HG03521 (cell line): ENCODE measurements at regions not wholly inside any gene's neighbourhood (a gene's known extent, or its start where the extent isn't known, plus 50 kb on each side); places are given as distances from the start of the nearest gene placed in this dataset.
"Not testable (repeated sequence)": the region's sequence is repeated elsewhere in the genome, so short reads cannot be mapped to it uniquely, and the experiment has no call there.

Experiments used
- ATAC-seq: cut with Tn5 transposase; IDR thresholded peaks from one replicate; pipeline ENCODE4 v1.9.1; 2021; ENCODE audit warnings: mild to moderate bottlenecking, moderate library complexity; ENCODE audit not compliant: unreplicated experiment

DNA sequence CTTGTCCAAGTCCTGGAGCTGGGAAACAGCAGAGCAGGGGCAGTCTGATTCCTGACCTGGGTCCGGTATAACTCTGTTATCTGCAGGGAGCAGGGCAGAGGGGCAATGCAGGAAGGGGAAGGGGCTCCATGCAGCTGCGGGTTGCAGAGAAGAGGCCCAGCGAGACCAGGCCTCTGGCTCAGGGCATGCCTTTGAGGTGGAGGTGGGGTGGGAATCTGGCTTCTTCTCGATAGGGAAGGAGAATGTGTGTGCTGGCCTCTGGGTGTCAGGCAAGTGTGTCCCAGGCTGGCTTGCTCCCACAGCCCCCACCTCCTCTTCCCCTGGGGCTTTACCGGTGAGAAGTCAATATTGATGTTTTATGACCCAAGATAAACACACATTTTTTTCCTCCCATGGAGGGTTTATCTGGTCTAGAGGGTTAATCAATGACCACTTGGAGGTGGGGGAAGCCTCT lies 187.1 kb upstream of the HAAO start:
- ATAC-seq = no peak

DNA sequence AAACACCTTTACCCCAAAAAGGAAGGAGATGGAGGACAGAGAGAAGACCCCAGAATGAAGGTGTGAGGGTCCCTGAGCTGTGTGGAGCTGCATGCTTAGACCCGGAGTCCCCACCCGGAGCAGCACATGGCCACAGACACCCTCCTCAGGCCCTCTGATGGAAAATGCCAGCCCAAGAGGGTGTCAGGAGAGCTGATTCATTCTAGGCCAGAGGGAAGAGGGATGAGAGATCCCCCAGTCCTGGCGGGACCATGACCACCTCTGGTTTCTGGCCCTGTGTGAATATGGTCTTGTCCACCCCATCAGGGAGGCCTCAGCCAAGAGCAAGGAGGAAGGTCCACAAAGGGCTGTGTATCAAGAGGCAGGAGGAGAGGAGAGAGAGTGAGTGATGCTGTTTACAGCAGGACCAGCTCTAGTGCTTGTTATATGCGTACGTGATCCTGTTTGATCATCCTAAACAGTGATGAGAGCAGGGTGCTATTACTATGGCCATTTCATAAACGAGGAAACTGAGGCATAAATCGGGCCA lies 186.6 kb upstream of the HAAO start:
- ATAC-seq = no peak

GRCh38 chr2:42978175-42978886 lies 185.9 kb upstream of the HAAO start:
- ATAC-seq = no peak

GRCh38 chr2:42977270-42978174 lies 185.1 kb upstream of the HAAO start:
- no peak for ATAC-seq

DNA sequence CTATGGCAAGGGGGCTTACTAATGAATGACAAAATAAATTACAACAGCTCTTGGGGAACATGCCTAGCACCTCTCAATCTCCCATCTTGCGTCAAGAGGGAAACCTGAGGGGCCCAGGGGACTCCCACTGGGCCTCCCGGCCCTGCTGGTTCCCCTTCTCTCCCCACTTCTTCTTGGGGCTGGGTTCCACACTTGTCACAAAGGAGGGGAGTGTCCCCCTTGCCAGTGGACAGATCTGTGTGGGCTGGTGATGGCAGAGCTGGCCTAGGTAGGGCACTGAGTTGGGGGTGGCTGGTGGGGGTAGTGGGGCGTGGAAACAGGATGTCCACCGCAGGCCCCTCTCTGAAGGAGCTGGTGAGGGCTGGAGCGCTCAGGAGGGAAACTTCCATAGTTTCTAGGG lies 184.0 kb upstream of the HAAO start:
- ATAC-seq = no peak

DNA sequence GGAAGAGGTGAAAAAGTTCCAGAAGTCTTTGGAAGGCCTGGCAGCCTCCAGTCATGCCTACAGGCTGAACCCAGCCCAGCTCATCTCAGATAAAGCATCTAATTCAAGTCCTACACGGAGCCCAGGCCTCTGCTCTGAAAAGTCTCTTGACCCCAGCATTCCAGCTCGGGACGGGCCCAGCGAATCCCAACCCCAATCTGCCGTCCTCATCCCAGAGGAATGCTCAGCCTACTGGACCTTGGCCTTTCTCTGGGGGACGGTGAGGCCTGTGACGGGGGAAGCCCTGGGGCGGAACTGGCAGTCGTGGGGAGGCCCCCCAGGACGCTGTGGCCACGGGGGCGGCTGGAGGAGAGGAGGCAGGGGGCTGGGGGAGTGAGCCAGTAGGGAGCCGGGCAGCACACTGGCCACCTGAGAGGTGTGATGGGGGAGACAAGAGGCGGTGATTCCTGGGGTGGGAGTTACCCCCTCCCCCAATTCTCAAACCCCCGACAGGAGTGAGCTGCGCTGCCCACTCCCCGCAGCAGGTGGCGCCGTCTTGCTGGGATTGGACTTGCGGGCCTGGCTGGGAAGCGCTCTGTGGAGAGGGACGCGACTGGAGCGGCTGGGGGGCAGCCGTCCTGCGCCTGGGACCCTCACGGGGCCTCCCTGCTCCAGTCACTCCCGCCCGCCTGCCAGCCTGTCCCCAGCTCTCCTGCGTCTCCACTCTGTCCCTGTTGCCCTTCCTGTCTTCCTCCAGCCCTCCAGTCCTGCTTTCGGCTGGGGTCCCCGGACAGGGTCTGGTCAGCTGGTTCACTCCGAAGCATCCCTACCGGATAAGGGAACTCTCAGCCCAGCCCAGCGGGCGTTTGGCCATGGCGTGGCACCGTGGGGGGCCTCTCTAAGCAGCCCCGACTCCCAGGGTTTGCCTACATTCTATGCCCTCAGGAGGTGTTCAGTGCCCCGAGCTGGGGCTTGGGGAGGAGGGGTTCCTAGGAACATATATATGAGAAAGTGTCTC lies 182.6 kb upstream of the HAAO start:
- ATAC-seq = no peak

DNA sequence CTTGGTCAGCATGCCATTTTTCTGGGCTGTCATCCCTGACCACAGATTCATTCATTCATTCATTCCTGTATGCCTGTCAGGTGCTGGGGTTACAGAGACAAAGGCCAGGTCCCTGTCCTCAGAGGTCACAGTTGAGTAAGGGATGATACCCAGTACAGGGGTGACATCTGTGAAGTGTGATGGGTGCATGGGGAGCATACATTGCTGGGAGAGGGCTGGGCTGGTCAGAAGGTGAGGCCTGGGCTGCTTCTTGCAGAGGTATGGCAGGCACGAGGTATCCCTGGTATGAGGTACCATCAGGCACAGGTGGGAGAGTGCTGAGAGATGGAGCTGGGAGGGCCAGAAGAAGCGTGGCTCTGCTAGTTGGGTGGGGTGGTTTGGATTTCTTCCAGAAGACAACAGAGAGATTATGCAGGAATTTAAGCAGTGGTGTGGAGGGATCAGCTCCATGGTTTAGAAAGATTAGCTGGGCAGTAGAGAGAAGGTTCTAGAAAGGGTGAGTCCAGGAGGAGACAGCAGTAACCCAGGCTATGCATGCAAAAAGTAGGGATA lies 181.9 kb upstream of the HAAO start:
- ATAC-seq = no peak

DNA sequence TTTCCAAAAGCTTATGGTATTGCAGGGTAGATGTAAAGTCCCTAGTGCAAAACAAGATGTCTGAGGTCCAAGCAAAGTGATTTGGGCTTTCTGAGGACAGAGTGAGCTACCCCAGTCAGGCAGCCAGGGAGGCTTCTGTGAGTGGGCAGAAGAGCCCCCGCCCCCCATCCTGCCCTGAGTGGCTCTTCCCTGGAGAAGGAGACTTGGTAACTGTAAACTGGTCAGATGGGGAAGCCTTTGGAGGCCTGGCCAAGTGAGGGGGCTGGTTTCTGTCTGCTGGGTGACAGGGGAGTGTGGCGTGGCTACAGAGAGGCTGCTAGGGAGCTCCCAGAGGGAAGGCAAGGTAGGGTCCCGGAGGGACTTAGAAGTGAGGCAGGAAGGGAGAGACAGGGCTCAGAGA lies 181.3 kb upstream of the HAAO start:
- no peak for ATAC-seq

GRCh38 chr2:42972933-42973516 lies 180.6 kb upstream of the HAAO start:
- ATAC-seq = not testable (repeated sequence)

DNA sequence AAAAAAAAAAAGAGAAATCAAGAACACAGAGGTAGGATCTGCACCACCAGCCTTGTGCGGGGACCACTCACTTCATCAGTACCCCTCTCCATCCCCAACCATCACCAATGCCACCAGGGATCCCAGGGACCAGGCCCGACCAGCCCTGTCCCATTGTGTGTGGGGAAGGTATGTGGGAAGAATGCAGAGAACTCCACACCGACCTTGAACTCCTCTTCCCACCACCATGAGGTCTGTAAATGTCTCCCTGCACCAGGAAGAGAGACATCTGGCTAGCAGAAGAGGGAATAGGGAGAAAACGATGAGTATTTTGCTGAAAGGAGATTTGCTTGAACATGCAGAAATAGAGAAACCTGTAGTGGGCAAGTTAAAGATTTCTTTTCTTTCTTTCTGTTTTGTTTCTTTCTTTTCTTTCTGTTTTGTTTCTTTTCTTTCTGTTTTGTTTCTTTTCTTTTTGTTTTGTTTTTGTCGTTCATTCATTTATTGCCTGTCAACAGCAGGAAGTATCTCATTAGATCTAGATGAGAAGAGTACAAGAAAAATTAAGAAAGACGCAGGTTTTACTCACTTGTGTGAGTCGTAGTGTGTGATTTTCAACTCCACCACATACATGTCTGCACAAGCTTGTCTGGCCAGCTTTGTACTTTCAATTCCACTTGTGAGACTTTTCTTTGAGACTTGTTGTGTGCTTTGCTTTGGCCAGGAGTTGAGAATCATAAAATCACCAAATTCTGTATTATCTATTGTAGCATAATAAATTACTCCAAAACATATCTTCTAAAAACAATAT lies 179.8 kb upstream of the HAAO start:
- no peak for ATAC-seq

DNA sequence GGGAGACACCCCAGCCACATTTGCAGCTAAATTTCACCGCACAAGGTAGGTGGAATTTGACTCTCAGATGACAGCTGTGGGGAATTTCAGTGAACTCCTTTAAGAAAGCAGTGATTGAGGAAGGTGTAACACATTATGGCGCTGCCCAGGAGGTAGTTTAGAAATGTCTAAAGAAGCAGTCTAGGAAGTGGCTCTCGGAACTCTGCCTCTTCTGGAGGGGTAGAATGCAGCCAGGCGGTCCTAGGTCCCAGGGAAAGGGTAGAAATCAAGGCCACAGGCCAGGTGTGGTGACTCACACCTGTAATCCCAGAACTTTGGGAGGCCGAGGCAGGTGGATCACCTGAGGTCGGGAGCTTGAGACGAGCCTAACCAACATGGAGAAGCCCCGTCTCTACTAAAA lies 179.0 kb upstream of the HAAO start:
- no peak for ATAC-seq

GRCh38 chr2:42970151-42970550 lies 177.8 kb upstream of the HAAO start:
- no peak for ATAC-seq

GRCh38 chr2:42969231-42970150 lies 177.1 kb upstream of the HAAO start:
- ATAC-seq = no peak

- ATAC-seq = no peak
Measured at GRCh38 chr2:42967959-42968674, 175.7 kb upstream of the HAAO start.

DNA sequence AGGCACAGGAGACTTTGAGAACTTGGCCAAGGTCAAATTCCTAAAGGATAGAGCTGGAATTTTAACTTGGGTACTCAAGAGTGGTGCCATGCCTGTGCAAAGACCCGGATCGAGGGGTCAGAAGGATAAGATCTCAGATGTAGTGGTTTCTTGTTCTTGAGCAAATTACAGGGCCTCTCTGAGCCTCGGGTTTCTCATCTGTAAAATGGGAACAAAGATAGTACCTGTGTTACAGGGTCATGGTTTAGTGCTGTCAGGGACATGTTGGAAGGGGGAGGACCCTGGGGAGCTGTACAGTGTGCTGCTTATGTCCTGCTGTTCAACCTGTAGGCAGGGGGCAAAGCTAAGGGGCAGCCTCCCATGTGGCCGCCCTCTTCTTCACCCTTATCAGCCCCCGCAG lies 173.5 kb upstream of the HAAO start:
- ATAC-seq = no peak

DNA sequence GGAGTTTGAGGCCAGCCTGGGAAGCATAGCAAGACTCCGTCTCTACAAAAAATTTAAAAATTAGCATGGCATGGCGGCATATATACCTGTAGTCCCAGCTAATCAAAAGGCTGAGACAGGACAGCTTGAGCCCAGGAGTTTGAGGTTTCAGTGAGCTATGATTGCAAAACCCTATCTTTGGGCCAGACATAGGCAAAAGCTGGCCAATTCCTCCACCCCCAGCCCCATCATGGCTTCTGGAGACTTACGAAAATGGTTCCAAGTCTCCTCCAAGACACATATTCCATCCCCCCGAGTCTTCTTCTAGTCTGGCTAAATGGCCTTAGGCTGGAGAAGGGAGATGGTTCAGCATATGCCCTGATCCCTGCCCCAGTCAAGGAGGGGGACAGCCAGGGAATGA lies 172.8 kb upstream of the HAAO start:
- no peak for ATAC-seq

GRCh38 chr2:42964439-42965083 lies 172.2 kb upstream of the HAAO start:
- no peak for ATAC-seq
